NOMO-1 (cell line): ENCODE measurements at regions not wholly inside any gene's neighbourhood (a gene's known extent, or its start where the extent isn't known, plus 50 kb on each side); places are given as distances from the start of the nearest gene placed in this dataset.
"Not testable (repeated sequence)": the region's sequence is repeated elsewhere in the genome, so short reads cannot be mapped to it uniquely, and the experiment has no call there.

Experiments
- DNase-seq, 2 experiments: peaks; one replicate each; lab custom pipeline; 2025; ENCODE audit not compliant: unreplicated experiment in 2 of 2; lab: John Stamatoyannopoulos, UW

DNA sequence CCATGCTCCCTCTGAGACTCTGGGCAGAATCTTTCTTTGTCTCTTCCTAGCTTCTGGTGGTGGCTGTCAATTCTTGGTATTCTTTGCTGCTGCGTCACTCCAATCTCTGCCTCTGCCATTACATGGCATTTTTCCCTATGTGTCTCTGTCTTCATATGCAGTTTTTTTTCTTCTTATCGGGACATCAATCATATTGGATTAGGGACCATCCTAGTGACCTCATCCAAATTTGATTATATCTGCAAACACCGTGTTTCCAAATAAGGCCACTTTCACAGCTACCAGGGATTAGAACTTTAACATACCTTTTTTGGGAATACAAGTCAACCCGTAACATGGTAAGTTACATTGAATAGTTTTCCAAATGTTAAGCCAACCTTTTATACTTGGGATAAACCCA is 358.2 kb upstream of the FRG2C start:
- DNase-seq: no peak

DNA sequence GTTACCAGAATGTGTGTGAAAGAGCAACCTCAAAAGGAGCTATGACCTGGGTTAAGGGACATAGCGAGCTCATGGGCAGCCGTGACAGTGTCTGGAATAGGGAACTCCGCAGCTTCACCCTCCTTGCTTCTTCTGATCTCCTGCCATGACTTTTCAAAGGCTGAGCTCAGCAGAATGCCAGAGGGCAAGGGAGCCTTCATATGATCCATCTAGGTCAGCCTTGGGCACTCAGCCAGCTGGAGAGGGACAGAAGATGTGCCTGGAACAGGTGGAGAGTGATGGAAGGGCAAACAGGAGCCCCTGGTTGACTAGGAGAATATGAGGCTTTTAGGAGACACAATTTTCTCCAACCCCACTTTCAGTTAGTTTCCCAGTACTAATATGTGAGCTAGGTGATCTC is 352.8 kb upstream of the FRG2C start:
- not testable (repeated sequence) for DNase-seq

DNA sequence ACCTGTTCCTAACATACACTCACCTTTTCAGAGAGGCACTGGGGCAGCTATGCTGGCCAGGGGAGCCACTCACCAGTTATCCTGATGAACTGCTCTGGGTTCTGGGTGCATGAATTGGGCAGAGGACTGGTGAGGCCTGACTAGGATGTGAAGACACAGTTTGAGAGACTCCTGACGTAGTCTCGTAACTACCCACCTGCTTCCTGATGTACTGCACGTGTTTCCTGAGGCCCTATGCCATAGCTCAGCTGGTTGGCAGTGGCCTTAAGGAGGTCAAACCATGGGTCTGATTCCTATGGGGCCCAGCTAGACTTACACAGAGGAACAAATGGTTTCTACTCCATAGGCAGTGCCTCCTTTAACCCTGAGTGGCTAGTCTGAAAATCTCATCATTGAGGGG is 351.7 kb upstream of the FRG2C start:
- not testable (repeated sequence) for DNase-seq

DNA sequence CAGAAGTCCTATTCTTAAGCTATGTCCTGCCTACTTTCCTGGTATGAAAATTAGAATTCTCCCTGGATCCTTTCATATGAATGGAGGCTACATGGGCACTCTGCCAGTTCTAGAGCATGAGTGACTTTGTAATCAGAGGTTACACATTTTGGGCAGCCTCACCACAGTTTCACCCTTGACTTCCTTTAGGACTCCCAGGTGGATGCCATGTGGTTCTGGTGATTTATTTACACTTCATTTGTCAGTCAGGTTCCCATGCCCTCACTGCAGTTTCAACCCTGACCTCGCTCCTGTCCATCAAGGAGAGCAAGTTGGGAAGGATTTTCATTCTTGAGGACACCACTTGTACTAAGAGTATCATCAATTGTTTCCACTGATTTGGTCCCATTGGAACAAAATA is 344.4 kb upstream of the FRG2C start:
- not testable (repeated sequence) for DNase-seq

DNA sequence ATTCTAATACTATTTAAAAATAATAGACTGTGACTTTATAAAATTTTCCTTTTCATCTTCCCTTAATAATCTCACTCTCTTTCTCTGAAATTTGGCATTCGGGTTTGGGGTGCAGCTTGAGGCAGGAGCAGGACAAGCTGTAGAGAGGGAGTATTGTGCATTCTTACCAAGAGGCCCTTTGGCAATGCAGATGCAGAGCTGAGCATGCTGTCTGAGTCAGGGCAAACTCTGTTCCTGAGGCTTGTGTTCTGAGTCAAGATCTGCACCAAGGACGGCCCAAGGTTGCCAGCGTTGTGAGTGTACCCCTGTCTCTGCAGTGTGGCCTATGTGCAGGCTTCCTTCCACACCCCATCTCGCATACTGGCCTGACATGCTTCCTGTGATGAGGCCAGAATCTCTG is 343.8 kb upstream of the FRG2C start:
- no peak for DNase-seq

DNA sequence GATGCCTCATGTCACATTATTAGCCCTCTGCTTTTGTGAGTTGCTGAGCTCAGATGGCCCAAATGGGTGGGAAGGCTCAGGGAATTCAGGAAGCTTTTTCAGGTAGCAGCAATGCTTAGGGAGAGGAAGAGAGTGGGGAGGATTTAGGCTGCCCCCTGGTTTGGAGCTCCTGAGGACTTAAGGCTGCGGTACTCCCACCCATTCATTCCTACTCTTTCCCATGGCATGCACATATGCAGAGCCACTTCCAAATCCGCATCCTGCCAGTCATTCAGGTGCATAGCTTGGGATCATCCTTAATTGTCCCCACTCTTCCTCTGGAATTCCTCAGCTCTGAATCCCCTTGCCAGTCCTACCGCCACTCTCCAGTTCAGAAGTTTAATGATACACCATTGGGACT is 343.1 kb upstream of the FRG2C start:
- no peak for DNase-seq

DNA sequence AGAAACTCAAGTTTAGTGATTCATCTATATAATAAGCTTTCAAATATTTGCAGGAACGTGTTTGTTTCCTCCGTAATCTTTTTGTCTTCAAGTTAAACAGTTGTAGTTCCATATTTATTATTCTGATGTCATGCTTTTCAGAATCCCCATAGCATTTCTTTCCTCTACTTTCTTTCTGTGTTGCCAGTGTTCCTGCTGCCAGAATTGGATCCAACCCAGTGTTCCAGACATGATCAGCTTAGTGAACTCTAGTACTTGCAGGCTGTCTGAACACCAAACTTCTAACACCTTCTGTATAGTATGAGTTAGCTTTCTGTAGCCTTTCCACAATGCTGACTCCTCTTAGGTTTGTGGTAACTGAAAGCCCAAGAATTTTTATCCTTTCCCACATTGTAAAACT is 340.2 kb upstream of the FRG2C start:
- DNase-seq: not testable (repeated sequence)

DNA sequence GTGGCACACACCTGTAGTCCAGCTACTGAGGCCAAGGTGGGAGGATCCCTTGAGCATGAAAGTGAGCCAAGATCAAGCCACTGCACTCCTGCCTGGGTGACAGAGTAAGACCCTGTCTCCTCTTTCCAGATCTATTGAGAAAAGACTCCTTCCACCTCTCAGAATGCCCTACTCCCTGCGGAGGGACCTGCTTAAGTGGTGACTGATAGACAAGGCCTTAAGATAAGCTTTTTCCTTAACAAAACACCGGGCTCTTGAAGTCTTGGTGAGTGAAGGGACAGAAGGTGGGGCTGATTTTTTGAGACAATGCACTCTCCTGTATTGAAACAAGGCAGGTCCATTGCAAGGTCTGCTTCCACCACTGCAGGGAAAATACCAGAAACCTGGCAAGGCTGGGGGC is 338.4 kb upstream of the FRG2C start:
- DNase-seq: no peak

DNA sequence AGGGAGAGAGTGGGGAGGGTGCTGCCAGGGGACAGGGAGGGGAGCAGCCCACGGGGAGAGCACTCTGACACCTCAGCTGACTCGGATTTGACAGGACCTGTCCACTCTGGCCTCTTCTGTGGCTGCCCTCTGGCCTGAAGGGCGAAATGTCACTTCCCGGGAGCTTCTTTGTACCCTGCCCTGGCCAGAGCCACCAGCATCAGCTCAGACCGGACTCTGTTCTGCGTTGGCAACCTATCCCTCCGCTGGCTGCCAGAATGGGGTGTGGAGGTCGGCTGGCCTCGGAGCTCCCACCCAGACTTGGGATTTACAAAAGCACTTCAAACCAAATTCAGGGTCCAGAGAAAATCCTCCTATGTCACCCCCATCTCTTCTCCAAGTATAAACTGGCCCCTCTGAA is 336.7 kb upstream of the FRG2C start:
- DNase-seq: no peak

DNA sequence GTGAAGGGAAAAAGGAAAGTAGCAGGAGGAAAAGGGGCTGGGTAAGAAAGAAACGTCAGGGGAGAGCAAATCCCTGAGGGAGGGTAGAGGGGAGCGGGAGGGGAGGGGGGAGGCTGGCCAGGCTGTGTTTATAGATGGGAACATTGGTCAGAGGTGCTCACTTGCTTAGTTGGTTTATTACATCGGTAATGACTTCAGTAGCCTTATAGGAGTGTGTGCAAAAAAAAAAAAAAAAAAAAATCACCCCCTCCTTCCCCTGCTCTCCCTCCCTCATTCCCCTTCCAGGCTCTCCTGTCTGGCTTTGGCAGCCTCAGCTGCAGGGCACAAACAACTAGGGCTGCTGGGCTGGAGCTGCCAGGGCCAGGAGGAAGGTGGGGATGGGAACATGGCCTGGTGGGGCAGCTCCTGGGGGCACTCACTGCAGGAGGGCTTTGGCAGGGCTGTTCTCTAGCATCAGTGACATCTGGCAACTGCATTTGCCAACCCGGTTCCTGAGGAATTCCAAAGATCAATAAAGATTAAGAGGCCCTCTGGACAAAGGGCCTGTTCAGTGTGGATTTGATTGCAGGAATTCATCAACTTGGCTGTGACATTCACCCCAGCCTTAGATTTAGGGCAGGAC is 334.5 kb upstream of the FRG2C start:
- DNase-seq: no peak

DNA sequence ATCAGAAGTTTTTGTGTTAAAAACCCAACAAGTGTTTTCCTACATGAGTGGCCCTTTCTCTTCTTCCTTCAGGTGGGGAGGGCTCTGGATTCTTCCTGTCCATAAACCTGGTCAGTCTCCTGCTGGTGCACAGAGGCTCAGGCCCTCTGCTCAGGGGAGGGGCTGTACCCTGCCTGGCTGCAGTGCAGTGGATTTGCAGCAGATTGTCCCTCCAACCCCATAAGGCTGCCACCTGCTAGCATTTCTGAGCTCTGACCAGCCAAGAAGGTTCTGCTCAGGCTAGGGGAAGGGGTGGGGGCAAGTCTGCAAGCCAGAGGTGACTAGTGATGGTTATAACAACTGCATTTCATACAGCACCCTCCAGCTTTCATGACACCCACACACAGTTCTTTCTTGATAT is 333.7 kb upstream of the FRG2C start:
- not testable (repeated sequence) for DNase-seq

DNA sequence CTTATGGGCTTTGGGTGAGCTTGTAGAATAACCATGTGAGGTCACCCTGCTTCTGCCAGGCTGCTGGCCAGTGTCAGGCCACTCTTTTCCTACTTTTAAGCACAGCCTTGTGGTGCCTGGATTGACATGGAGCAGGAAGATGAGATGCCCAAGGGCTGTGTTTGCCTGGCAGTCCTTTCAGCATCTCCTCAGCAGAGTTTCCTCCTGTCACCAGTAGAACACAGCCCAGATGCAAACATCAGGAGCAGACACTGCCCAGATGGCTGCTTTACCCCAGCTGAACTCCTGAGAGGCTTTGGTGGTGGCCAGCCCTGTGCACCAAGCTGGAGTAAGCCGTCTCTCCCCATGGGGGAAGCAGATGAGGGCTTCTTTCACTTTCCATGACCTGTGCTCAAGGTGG is 332.0 kb upstream of the FRG2C start:
- not testable (repeated sequence) for DNase-seq

DNA sequence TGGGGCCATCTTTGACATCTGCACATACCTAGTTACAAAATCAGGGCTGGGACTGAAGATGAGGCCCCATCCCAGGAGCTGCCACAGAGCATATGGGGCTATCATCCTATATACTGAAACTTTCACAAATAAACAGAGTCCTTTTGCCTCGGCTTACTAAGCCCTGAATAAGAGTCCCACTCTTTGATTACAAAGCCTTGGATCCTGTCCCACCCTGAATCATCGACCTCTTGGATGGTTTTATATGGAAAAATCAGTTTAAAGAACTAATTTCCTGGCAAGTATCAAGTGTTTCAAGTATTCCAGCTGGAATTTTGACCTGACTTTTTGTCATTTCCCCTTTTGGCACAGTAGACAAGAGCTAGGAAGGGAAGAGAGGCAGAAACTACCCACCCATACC is 331.3 kb upstream of the FRG2C start:
- no peak for DNase-seq

DNA sequence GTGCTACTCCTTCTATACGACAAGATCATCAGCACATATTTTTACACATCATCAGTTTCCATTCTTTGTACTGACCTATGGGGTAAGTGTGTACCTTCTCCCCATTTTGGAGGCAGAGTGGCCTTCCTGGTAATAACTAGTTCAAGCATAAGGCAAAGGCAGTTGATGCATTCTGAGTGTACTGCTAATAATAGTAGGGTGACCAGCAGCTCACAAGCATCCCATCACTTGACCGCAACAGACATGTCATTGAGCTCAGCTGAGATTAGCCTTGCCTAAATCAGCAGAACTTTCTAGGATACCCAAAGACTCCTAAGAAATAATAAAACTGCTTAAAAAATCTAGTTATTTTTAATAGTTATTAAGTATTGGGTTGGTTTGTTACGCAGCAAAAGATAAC is 329.8 kb upstream of the FRG2C start:
- DNase-seq: no peak

DNA sequence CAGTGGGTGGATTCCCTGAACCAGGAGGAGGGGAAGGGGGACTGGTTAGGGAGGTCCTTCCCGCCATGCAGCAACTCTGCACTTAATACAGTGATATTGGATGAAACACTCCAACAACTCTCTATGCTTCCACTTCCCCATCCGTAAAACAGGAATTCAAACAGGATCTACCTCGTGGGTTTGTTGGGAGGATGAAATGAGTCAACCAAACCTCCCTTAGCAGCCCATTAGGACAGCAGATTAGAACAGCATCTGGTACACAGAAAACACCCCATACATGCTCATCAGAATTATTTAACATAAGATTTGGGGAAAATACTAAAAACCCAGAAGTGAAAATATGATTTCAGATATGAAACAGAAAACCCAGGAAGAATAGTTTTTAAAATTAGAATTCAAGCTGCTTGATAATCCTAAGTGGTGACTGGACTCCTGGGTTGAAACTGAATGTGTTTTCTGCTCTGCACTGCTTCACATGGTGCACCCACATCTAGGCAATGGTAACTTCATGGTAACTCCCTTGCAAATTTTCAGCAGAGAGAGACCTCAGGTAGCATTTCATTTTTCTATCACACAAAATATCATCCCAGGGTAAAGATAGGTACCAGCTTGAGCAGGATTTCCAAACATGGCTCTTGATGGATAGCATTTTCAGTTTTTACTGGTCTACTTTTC is 326.8 kb upstream of the FRG2C start:
- no peak for DNase-seq

DNA sequence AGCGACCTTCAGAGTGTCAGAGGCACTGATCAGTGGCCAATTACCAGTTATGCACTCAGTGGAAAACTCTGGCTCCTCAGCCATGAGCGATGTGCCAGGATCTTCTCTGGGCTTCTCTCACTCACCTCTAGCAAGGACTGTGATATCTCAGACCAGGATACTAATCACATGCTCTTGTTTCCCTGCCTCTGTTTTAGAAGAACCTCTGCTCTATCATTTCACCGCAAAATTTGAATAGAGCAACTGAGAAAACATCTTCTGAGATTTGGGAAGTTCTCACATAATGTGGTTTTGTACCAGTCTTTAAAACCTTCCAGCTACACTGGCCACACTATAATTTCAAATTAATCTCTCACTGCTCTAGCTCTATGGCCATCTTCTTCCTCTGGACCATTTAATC is 325.8 kb upstream of the FRG2C start:
- DNase-seq: no peak

DNA sequence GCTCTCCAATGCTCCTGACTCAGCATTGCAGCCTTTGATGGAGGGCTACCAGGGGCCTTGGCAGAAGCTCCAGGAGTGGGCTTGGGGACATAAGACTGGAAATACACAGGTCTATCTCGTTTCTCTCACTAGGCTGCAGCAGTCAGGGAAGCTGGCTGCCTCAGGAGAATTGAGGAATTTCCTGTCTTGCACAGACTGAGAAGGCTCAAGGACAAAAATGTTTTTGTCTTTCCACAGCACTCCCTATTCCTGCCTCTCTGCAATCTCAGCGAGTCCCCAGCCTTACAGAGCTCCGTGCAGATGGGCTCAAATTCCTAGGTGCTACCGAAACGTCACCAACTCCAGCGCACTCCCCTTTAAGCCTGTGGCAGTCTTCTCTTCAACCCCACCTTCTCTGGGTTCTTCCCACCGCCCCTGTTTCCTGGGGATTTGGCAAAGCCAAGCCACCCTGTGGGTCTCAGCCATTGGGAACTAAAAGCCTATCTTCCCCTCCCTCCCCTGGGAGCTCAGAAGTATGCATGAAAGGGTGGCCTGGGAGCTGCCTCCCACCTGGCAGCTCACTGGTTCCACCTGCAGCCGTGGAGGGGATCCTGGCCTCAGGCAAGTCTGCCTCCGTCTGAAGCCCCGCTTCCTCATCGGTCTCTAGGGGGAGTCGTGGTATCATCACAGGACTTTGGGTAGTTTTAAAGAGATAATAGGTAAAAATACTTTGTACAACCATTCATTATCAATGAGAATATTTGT is 322.6 kb upstream of the FRG2C start:
- no peak for DNase-seq

DNA sequence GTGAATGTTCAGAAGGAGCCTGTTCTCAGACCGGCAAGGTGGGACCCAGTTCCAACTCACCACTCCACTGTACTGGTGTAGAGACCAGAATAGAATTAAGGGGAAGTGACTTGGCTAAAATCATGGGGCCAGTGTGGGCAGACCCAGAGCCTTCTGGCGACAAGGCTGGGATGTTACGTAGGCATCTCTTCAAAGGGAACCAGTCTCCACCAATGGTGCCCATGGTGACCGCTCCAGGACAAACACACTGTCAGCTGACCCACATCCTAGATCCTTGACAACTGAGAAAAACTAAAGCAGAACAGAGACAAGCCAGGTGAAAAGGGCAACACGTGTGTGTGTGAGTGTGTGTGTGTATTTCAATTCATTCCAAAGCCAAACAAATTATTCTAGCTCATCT is 321.7 kb upstream of the FRG2C start:
- DNase-seq: no peak

DNA sequence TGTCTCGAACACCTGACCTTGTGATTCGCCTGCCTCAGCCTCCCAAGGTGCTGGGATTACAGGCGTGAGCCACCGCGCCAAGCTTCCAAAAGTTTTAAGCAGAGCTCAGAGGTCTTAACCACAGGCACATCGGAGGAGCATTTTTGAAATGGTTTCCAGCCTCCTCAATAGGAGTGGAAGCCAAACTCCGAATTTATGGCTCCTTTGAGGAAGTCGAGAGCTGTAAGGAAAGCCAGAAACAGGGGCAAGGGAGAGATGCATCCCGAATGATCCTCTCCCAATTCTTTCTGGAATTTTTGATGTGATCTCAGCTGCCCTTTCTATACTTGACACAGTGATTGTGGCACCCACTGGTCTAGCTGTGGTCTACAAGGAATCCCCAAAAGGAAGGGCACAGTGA is 313.6 kb upstream of the FRG2C start:
- DNase-seq: not testable (repeated sequence)

DNA sequence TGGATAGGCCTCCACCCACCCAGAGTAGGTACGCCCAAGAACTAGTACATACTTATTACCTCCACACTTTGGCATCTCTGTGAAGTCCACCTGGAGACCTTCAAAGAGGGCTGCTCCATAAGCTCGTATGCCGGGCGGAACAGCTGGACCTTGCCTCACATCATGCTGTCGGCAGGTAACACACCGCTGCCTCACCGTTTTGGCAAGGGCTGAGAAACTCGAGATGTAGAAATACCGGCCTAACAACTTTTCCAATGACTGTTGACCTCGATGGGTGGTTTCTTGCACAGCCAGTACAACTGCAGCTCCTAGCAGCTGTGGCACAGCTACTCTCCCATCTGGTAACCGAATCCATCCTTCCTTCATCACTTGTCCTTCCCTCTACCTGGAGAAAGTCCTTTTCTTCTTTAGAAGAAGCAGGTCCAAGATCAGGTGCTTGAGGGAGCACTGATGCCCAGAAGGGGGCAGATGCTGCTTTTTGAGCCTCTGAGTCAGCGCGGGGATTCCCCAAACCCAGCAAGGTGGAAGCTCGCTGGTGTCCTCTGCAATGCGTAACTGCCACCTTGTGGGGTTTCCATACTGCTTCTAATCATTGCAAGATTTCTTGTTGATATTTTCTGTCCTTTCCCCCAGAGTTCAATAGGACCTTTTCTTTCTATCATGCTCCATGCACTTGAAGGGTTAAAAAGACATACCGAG is 301.9 kb upstream of the FRG2C start:
- not testable (repeated sequence) for DNase-seq

DNA sequence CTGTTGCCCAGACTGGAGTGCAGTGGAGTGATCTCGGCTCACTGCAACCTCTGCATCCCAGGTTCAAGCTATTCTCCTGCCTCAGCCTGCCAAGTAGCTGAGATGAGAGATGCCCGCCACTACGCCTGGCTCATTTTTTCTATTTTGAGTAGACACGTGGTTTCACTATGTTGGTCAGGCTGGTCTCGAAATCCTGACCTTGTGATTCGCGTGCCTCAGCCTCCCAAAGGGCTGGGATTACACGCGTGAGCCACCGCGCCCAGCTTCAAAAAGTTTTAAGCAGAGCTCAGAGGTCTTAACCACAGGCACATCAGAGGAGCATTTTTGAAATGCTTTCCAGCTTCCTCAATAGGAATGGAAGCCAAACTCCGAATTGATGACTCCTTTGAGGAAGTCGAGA is 291.2 kb upstream of the FRG2C start:
- DNase-seq: not testable (repeated sequence)
